ENCODE measurements at regions not wholly inside any gene's neighbourhood (a gene's known extent, or its start where the extent isn't known, plus 50 kb on each side); places are given as distances from the start of the nearest gene placed in this dataset.

GRCh38 chrX:7432901-7433300 is 284.9 kb upstream of the PUDP start:
- H3K27me3 ChIP-seq (ENCODE audit: insufficient read depth, poor library complexity, severe bottlenecking) = no peaks in the 10 kb centered on the region
- DNase-seq (ENCODE audit: low spot score) = no peak
- TF ChIP-seq CTCF (IDR thresholded peaks at IDR 0.05; ENCODE audit: poor library complexity, severe bottlenecking) = no peak
- peaks cover 3% of the 10 kb centered on the region for H3K4me1 ChIP-seq (ENCODE audit: insufficient read depth, poor library complexity, severe bottlenecking)
- no peak overlapping the region for H3K4me3 ChIP-seq (ENCODE audit: severe bottlenecking)
- no peaks in the 10 kb centered on the region for H3K36me3 ChIP-seq (ENCODE audit: low read depth)
- no peak for ATAC-seq (ENCODE audit: low read depth)
- H3K27ac ChIP-seq (ENCODE audit: poor library complexity, severe bottlenecking) = no peak overlapping the region
- H3K9me3 ChIP-seq (ENCODE audit: severe bottlenecking) = no peaks in the 10 kb centered on the region

GRCh38 chrX:7420717-7421116 is 272.8 kb upstream of the PUDP start:
- no peak for ATAC-seq (ENCODE audit: low read depth)
- TF ChIP-seq CTCF (IDR thresholded peaks at IDR 0.05; ENCODE audit: poor library complexity, severe bottlenecking) = no peak
- Histone ChIP-seq H3K36me3 (ENCODE audit: low read depth) (no peaks in the 10 kb centered on the region), H3K4me1 (ENCODE audit: insufficient read depth, poor library complexity, severe bottlenecking) (no peaks in the 10 kb centered on the region), H3K4me3 (ENCODE audit: severe bottlenecking) (no peak overlapping the region), H3K27ac (ENCODE audit: poor library complexity, severe bottlenecking) (no peak overlapping the region), H3K27me3 (ENCODE audit: insufficient read depth, poor library complexity, severe bottlenecking) (no peaks in the 10 kb centered on the region), H3K9me3 (ENCODE audit: severe bottlenecking) (no peaks in the 10 kb centered on the region)
- no peak for DNase-seq (ENCODE audit: low spot score)

- Histone ChIP-seq H3K27ac (ENCODE audit: poor library complexity, severe bottlenecking) (no peak overlapping the region), H3K36me3 (ENCODE audit: low read depth) (no peaks in the 10 kb centered on the region), H3K4me3 (ENCODE audit: severe bottlenecking) (no peak overlapping the region), H3K9me3 (ENCODE audit: severe bottlenecking) (no peaks in the 10 kb centered on the region), H3K27me3 (ENCODE audit: insufficient read depth, poor library complexity, severe bottlenecking) (no peaks in the 10 kb centered on the region), H3K4me1 (ENCODE audit: insufficient read depth, poor library complexity, severe bottlenecking) (no peaks in the 10 kb centered on the region)
- TF ChIP-seq CTCF (IDR thresholded peaks at IDR 0.05; ENCODE audit: poor library complexity, severe bottlenecking) = no peak
- DNase-seq (ENCODE audit: low spot score) (no peak), ATAC-seq (ENCODE audit: low read depth) (no peak)
These were observed 266.8 kb upstream of the PUDP start for GRCh38 chrX:7414753-7415152.

GRCh38 chrX:7412840-7413239 is 264.9 kb upstream of the PUDP start:
- no peak for TF ChIP-seq CTCF (IDR thresholded peaks at IDR 0.05; ENCODE audit: poor library complexity, severe bottlenecking)
- no peak overlapping the region for H3K27ac ChIP-seq (ENCODE audit: poor library complexity, severe bottlenecking)
- no peaks in the 10 kb centered on the region for H3K4me1 ChIP-seq (ENCODE audit: insufficient read depth, poor library complexity, severe bottlenecking)
- no peaks in the 10 kb centered on the region for H3K27me3 ChIP-seq (ENCODE audit: insufficient read depth, poor library complexity, severe bottlenecking)
- DNase-seq (ENCODE audit: low spot score) (no peak), ATAC-seq (ENCODE audit: low read depth) (no peak)
- H3K9me3 ChIP-seq (ENCODE audit: severe bottlenecking) = no peaks in the 10 kb centered on the region
- no peaks in the 10 kb centered on the region for H3K36me3 ChIP-seq (ENCODE audit: low read depth)
- no peak overlapping the region for H3K4me3 ChIP-seq (ENCODE audit: severe bottlenecking)

GRCh38 chrX:7409866-7410265 is 261.9 kb upstream of the PUDP start:
- DNase-seq (ENCODE audit: low spot score) = no peak
- ATAC-seq (ENCODE audit: low read depth) = no peak

More at GRCh38 chrX:7409866-7410265, 261.9 kb upstream of the PUDP start:
- Histone ChIP-seq H3K9me3 (ENCODE audit: severe bottlenecking) (no peaks in the 10 kb centered on the region), H3K36me3 (ENCODE audit: low read depth) (no peaks in the 10 kb centered on the region), H3K4me3 (ENCODE audit: severe bottlenecking) (no peak overlapping the region), H3K27ac (ENCODE audit: poor library complexity, severe bottlenecking) (no peak overlapping the region), H3K27me3 (ENCODE audit: insufficient read depth, poor library complexity, severe bottlenecking) (no peaks in the 10 kb centered on the region), H3K4me1 (ENCODE audit: insufficient read depth, poor library complexity, severe bottlenecking) (no peaks in the 10 kb centered on the region)
- no peak for TF ChIP-seq CTCF (IDR thresholded peaks at IDR 0.05; ENCODE audit: poor library complexity, severe bottlenecking)

All from RWPE2 (cell line).